ENCODE measurements at regions not wholly inside any gene's neighbourhood (a gene's known extent, or its start where the extent isn't known, plus 50 kb on each side); places are given as distances from the start of the nearest gene placed in this dataset.

DNA sequence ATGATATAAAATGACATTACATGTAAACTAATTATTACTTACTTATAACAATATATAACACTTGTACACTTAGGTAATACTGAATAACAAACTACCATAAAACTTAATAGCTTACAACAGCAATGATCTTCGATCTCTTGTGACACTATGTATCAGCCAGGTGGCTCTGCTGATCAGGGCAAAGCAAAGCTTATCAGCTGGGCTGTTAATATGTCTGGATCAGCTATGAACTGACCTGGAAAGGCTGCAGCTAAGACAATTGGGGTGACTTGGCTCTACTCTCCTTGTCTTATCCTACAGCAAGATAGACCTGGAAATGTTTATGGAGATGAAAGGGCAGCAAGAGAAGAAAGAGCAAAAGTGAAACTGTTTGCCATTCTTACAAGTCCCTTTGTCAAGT lies 511.3 kb downstream of the TLR4 start:
- DNase-seq = no peak

DNA sequence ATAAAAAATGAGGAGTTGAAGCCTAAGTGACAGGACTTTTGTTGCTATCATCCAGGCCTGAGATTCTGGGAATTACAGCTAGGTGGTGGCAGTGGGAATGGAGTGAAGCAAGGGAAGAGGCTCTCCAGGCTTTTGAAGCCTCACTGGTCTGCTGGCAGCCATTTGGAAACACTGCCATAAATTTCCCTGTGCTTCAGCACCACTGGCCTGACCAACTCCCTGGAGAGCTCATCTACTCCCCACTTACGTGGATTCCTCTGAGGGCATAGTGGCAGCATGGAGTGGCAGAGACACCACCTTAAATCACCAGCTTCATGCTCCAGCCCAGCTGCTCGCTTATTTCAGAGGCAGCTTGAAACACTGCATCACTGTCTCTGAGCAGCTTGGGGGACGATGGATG lies 518.2 kb downstream of the TLR4 start:
- DNase-seq = no peak

DNA sequence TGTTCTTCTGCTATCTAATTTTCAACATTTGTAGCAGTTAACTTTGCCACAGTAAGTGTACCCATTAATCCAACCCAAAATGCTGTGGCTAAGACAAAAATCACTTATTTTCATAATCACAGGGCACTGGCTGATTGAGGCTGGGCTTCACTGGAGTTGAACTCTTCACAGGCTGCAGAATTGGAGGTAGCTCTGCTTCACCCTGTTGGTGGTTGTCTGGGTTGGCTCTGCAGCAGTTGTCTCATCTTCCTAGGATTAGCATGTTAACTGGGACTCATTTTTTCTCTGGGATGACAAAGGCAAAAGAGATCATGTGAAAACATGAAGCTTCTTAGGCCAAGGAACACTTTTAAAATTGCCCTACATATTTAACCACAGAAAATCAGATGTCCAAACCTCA lies 518.9 kb downstream of the TLR4 start:
- DNase-seq = no peak

DNA sequence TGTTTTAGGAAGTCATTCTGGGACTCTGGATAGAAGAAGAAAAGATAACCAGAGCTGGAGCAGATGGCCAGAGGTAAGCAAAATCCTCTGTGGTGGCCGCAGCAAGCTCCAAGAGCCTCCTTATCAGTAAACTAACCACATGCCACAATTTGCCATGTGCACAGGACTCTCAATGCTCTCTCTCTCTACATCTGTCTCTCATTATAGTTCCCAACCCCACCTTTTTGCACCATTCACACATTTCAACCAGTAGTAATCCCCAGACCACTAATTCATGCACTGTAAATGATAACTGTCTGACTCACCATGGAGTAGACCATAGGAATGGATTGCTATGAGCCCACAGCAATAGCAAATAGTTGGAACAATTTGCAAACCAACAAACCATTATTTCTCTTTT lies 526.1 kb downstream of the TLR4 start:
- DNase-seq = no peak

DNA sequence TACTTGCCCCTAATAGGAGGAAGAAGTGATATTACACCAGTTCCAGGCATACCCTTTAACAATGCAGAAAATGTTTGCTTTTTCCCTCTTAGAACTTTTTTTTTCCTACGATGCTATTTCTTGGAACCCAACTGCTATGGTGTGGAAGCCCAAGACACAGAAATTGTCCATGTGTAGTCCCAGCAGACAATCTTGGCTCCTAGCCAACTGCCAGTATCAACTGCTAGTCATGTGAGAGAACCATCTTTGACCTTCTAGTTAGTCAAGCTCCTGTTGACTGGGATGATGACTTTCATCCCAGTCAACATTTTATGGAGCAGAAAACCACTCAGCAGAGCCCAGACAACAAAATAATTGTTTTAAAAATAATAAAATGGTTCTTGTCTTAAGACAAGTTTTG lies 532.4 kb downstream of the TLR4 start:
- DNase-seq = no peak

DNA sequence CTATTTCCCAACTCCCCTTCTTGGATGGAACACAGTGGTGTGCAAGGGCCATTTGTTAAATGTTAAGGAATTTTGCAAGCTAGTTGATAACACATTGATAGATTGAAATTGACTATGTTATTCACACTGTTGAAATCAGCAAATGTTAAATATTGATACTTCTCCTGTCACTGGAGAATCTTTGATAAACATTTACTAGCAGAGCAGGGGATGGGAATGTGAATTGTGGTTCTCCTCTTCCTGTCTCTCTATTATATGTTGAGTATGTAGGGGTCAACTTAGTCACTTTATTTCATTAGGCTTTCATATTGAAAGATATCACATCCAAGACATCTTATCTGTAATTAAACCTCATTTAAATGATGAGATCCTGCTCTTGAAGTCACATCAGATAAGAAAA lies 533.9 kb downstream of the TLR4 start:
- DNase-seq = no peak

DNA sequence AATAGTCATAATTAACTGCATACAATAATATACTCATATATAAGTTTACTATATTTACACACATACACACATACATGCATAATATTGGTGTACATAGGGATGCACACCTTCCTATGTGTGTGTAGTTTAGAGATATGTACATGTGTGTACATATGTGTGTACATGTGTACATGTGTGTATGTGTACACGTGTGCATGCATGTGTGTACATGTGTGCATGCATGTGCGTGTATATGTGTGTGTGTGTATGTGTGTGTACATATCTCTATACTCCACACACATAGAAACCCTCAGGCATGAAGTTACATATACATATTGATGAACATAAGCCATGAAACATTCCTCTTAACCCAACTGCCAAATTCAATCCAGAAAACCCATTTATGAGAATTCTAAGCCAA lies 547.8 kb downstream of the TLR4 start:
- DNase-seq = no peak

DNA sequence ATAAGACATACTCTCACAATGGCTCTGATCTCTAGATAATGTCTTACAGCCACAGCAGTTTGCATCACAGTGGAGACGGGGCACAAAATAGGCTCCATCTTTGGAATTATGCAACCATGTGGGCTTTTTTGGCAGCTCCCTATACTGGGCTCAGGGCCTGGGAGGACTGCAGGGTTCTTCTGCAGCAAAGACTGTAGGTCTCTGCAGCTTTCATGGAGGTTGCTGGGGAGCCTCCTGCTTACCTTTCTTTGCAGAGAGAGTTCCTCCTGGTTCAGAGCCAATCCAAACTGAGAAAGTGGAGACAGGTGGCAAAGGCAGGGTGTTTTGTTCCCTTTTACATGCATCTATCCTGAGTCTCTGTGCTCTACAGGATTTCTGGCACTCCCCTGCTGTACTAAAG lies 558.0 kb downstream of the TLR4 start:
- no peak for DNase-seq

DNA sequence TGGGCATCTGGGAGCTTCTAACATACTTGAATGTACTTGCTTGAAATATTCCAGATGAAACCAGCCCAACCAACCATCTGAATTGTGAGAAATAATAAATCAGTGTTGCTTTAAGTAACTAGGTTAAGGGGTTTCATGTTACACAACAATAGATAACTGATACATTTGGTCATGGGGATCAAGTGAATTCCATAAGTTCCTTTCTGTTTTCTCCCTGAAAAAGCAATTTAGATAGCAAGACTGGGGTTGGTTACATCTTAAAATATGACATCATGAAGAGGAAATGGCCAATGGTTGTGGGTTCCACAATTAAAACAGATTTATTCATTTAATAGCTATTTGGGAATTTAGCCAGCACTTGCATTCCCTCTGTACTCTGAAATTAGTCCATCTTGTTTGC lies 559.7 kb downstream of the TLR4 start:
- DNase-seq = no peak

DNA sequence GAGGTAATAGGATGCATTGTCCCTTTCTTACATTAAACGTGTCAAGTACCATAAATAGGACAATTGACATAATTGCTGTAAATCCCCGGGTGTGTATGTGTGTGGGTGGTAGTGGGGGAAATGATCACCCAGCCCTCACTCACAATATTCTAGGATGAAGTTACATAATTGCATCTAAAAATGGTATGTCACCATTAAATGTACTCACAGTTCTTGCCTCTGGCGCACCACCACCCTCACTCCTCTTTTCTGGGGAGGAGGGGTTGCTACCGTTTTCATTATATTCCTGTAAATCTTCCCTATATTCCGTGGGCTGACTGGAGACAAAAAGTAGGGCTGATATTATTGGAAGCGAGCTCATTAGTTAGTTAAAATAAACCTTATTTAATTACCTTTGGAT lies 563.8 kb downstream of the TLR4 start:
- no peak for DNase-seq

DNA sequence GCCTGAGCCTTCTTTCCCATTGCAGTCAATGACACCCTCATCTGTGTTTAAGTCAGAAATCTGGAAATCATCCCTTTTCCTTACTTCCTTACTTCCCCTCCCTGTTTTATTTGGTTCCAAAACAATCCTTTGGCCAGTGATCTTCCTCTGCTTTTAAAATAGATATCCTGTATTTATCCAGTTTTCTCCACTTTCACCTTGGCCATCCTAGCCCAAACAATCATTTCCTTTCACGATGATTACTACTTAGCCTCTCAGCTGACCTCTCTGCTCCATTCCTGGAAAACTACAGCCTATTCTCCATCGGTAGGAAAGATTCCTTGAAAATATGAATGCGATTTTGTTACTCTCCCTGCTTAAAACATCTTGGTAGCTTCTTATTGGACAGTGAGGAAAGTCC lies 565.4 kb downstream of the TLR4 start:
- DNase-seq = no peak

DNA sequence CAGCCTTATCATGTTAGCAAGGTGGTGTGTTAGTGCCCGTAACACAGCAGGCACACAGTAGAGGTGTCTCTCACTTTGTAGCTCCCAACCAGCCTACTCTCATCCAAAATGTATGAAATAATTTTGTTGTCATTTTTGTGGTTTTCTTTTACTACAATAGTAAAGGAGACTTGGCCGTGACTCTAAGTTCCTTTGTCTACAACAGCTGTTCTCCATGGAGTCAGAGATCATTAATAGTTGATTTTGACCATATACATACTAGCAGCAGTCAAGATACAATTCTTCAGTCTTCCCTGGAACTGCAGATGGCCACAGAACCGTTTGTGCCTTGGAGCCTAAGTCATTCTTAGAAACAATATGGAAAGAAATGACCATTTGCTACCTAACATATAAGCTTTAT lies 567.1 kb downstream of the TLR4 start:
- no peak for DNase-seq

DNA sequence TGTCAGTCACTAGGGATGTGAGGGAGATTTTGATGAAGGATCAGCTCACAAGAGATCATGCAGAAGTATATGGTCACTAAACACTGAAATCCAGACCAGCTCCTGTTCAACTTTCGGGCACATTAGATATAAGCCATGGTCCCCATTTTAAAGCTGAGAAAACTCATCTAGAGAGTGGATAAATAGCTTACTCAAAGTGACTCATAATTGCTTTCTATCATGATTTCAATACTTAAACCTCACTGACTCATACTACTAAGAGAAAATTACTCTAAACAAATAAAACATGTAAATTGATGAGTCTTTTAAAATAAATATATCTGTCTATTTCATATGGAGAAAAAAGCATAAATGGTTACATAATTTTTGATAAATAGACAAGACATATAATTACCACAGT lies 567.7 kb downstream of the TLR4 start:
- DNase-seq = no peak

DNA sequence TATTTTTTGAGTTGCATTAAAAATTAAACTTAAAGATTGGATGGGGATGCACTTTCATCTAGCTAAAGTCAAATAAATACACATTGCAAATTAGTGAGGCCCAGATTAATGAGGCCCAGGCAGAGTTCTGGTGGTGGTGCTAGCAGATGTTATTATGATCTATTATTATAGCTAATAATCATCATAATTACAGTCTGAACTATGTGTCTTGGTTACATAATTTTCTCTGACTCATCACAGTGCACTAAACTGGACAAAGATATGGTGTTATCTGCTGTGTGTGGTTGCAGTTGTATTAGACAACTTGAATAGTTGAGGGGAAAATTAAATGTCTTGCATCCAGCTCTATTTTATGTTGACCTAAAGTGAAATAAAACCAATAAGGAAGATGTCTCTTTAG lies 568.8 kb downstream of the TLR4 start:
- DNase-seq = no peak

DNA sequence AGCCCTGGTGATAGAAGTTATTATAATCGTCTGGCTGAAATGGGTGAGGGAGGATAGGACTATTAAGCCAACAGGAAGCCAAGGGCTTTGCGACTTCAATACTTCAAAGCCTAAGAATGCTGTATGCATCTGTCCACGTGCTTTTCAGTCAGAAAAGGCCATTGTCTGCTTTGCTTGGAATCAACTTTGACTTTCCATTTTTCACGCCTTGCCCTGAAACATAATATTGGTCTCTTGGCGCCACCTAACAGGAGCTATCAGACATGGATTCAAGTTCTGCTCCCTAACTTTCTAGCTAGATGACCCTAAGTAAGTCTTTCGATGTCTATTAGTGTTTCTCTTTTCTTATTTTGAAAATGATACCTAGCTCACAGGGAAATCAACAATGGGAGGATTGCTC lies 572.6 kb downstream of the TLR4 start:
- DNase-seq = no peak

DNA sequence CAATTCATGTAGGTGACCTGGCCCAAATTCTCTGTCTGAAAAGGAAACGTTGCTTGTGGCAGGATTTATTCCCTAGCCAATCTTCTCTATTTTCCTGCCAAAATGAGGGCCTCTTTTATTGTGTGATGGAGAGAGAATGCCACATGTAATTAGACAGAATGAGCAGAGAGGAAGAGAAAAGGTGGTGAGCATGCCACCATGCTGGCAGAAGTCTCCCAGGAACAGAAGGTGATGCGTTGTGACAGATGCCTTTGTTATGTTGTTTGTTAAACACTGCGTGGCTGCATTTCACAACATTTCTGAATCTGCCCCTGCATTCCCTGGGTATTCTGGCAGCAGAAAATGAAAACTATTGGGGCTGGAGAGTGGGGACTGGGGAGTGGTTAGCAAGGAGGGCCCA lies 577.6 kb downstream of the TLR4 start:
- no peak for DNase-seq

DNA sequence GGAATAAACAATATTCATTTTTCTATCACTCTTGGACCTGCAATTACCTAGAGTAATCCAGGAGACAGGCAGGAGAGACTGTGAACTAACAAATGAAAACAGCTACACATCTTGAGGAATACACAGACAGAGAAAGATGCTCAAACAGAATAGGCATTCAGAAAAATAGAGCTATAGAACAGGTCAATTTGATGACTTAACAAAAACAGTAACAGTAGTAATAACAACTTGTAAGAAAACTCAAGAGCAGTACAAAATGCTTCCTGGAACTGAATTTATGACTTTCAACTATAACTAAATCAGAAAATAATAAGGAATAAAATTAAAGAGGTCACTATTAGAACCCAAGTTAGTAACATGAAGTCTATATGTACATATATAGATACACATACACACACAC lies 579.3 kb downstream of the TLR4 start:
- no peak for DNase-seq

DNA sequence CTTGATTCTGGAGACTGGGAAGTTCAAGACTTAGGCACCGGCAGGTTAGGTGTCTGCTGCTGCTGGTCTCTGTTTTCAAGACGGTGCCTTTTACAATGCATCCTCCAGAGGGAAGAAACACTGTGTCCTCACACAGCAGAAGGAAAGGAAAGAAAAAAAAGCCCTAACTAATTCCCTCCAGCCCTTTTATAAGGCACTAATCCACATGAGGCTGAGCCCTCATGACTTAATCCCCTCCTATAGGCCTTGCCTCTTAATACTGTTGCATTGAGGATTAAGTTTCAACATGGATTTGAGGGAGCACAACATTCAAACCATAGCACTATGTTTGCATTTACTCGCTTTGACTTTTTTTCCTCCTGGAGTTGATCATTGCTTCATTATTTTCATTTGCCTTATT lies 585.9 kb downstream of the TLR4 start:
- no peak for DNase-seq

DNA sequence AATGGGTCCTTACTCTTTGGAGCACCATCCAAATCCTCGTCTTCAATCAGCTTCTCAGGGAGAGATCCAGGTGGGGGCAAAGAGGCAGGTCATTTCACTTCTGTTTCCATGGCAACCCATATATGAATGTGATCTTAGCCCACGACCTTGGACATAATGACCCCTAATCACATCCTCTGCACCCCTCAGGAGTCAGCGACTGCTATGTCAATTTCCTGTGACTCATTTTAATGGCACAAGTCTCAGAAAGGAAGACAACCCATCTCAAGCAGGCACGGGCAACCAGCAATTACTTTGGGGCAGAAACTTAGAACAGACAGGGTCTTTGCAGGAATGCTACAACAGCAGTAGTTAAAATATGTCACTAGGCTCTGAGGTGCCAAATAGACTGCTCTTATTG lies 591.2 kb downstream of the TLR4 start:
- DNase-seq = no peak

DNA sequence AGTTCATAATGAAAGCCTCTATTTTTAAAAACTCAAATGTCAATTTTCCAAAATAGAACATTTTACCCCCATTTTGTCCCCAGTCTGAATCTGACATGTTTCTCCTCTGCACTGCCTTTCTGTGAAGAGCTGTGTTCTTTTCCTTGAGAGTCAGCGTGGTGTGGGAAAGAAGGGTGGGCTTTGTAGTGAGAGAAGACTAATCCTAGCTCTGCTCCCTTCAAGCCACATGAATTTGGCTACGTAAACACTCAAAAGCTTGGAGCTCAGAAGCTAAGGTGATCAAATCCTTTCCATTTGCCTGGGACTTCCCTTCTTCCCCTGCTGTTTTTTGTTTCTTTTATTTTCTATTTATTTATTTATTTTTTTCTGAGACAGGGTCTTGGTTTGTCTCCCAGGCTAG lies 598.5 kb downstream of the TLR4 start:
- DNase-seq = no peak

DNA sequence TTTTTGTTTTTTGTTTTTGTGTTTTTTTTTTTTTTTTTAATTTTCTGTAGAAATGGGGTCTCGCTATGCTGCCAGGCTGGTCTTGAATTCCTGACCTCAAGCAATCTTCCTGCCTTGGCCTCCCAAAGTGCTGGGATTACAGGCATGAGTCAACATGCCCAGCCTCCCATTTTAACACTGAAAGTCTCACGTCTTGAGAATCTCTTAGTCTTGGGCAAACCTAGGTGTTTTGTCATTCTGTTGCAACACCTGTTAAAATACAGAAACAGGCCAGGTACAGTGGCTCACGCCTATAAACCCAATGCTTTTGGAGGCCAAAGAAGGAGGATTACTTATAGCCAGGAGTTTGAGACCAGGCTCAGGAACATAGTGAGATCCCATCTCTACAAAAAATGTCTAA lies 599.0 kb downstream of the TLR4 start:
- DNase-seq = no peak

DNA sequence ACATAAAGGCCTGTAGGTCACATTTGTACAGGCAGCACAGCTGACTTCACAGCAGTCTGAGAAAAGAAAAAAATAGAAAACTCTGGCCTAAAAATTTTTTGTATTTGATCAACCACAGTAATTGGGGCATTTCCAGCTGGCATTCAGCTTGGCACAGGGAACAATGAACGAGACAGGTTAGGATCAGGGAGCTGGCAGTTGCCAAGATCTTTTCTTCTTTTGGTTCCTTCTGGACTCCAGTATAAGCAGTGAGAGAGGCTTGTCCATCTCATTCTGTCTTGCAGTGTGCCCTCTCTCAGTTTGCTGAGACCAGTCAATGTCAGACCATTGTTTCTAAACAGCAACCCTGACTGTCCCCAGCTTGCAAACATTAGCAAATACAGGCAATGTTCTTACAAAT lies 601.1 kb downstream of the TLR4 start:
- no peak for DNase-seq

DNA sequence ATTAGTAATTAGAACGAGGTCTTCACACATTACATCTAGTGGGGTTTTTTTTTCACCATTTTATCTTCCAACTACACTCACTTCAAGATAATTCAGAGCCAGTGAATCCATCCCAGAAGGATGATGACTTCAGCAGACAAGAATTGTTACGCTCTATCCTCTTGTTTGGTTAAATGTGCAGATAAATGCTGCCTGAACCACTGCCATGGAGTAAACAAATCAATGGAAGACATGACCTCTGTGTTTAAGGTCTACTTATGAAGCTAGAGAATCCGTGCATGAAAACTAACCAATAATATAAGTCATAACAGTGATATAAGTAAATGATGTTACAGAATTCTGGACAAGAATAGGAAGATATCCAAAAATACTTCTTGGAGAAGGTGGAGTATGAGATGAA lies 602.6 kb downstream of the TLR4 start:
- no peak for DNase-seq

DNA sequence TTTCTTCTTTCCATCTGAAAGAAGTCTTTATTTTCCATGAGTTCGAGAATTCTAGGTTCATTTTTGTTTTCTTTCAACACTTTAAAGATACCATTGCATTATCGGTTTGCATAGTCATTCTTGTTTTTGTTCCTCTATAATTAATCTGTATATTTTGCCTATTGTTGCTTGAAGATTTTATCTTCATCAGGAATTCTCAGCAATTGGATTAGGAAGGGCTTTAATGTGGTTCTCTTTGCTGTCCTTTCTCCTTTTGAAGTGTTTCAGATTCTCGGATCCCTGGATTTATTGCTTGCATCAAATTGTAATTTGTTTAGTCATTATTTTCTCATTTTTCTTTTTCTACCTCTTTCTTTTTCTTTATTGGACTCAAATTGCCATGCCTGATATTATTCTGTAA lies 609.8 kb downstream of the TLR4 start:
- no peak for DNase-seq

DNA sequence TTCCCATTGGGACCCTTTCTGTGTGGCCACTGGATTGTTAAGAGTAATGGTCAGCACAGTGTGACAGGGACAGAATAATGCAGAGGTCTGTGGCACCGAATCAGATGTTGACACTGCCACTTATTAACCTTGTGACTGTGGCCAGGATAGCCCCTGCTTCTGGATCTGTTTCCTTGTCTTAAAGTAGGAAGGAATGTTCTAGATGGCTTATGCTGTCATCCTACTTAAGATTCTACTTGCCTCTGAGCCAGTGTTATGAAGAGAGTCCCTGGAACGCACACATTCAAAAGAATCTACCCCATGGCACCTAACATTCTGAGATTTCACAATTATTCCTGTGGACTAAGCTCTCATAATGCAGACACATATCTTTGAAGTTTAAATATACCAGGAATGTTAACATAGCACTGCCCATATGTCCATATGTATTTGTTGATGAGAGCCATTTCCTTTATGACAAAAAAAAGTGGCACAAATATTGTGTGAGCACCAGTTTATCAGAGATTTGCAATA lies 612.7 kb downstream of the TLR4 start:
- DNase-seq = no peak

DNA sequence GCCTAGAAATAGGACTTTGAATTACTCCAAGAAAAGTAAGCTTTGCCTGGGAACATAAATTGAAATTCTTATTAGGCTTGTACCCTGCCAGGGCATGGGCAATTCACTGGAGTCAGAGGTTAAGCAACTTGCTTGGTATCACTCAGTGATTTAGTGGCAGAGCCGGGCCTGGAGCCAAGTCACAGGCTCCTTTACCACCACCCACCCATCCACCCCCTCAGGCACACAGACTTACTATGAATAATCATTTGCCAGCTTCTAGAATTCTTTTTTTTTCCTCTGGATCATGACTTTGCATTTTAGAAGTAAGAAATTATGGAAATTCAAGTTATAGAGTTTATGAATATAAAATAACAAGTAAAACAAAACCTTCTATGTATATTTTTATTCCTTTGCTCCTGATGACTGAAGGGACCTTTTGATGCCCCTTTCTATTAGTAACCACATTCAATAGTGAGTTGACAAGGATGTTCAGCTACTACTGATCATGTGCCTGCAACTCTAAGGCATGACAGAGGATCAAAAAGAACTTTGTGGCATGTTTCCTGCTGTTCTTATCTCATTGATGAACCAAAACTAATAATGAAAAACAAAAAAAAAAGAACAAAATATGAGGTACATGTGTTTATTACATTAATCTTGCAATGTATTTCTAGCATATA lies 614.7 kb downstream of the TLR4 start:
- no peak for DNase-seq

Measured in activated CD4-positive, alpha-beta T cell treated with anti-CD3 and anti-CD28 coated beads, Interleukin-2, Interleukin-6, amounts not matched to agents 100 ng/mL and 50 ng/mL, durations not matched to agents 16 hours and 8 hours (primary cell).